H9 (cell line): ENCODE measurements at regions not wholly inside any gene's neighbourhood (a gene's known extent, or its start where the extent isn't known, plus 50 kb on each side); places are given as distances from the start of the nearest gene placed in this dataset.

ENCODE experiments used
- DNase-seq: peaks from one replicate; pipeline ENCODE4 v3.0.0-alpha.2; 2017
- H2AFZ ChIP-seq: one replicate; pipeline ENCODE4 v1.6.1; 2013; ENCODE audit warnings: mild to moderate bottlenecking, low read length, control low read depth, moderate library complexity
- H2AK5ac ChIP-seq: 2 replicates; pipeline ENCODE4 v1.6.1; 2013; ENCODE audit warnings: low read length, control low read depth, mixed read lengths; ENCODE audit not compliant: insufficient read length
- H2BK120ac ChIP-seq: one replicate; pipeline ENCODE4 v1.6.1; 2013; ENCODE audit warnings: low read depth, mild to moderate bottlenecking, low read length, control low read depth, inconsistent platforms; ENCODE audit not compliant: poor library complexity, severe bottlenecking
- H2BK12ac ChIP-seq: 2 replicates; pipeline ENCODE4 v1.6.1; 2013; ENCODE audit warnings: low read length, control low read depth, mixed read lengths, low read depth; ENCODE audit not compliant: insufficient read length
- H2BK15ac ChIP-seq: 2 replicates; pipeline ENCODE4 v1.6.1; 2013; ENCODE audit warnings: low read depth, low read length, control low read depth
- H2BK20ac ChIP-seq: one replicate; pipeline ENCODE4 v1.6.1; 2013; ENCODE audit warnings: low read depth, mild to moderate bottlenecking, low read length, control low read depth, inconsistent platforms; ENCODE audit not compliant: poor library complexity, severe bottlenecking
- H2BK5ac ChIP-seq: 2 replicates; pipeline ENCODE4 v1.6.1; 2013; ENCODE audit warnings: low read length, control low read depth, mixed read lengths; ENCODE audit not compliant: insufficient read length
- H3K14ac ChIP-seq: 2 replicates; pipeline ENCODE4 v1.6.1; 2013; ENCODE audit warnings: low read length, control low read depth; ENCODE audit not compliant: insufficient read depth
- H3K18ac ChIP-seq: 2 replicates; pipeline ENCODE4 v1.6.1; 2013; ENCODE audit warnings: low read depth, mild to moderate bottlenecking, mixed read lengths, low read length, control low read depth; ENCODE audit not compliant: insufficient read length
- H3K23ac ChIP-seq: 2 replicates; pipeline ENCODE4 v1.6.1; 2013; ENCODE audit warnings: low read length, control low read depth, mixed read lengths, low read depth; ENCODE audit not compliant: insufficient read length
- H3K23me2 ChIP-seq: 2 replicates; pipeline ENCODE4 v1.6.1; 2013; ENCODE audit warnings: low read depth, mild to moderate bottlenecking, mixed read lengths, low read length, control low read depth; ENCODE audit not compliant: insufficient read length, poor library complexity, severe bottlenecking
- H3K27ac ChIP-seq: 2 replicates; pipeline ENCODE4 v1.5.1; 2013; ENCODE audit warnings: low read length, control low read depth, mixed read lengths, low read depth; ENCODE audit not compliant: insufficient read length
- H3K27me3 ChIP-seq: 2 replicates; pipeline ENCODE4 v1.6.1; 2013; ENCODE audit warnings: low read length, control low read depth, inconsistent platforms; ENCODE audit not compliant: insufficient read depth
- H3K4ac ChIP-seq: 2 replicates; pipeline ENCODE4 v1.6.1; 2013; ENCODE audit warnings: low read depth, mild to moderate bottlenecking, control low read depth, inconsistent platforms, low read length, moderate library complexity
- H3K4me1 ChIP-seq: 2 replicates; pipeline ENCODE4 v1.6.1; 2013; ENCODE audit warnings: low read length, control low read depth, inconsistent platforms; ENCODE audit not compliant: insufficient read depth
- H3K4me2 ChIP-seq: 2 replicates; pipeline ENCODE4 v1.6.1; 2013; ENCODE audit warnings: low read length, control low read depth, mixed read lengths; ENCODE audit not compliant: insufficient read length, insufficient read depth
- H3K56ac ChIP-seq: 2 replicates; pipeline ENCODE4 v1.6.1; 2013; ENCODE audit warnings: low read depth, mild to moderate bottlenecking, mixed read lengths, low read length, control low read depth; ENCODE audit not compliant: insufficient read length
- H3K79me1 ChIP-seq: 2 replicates; pipeline ENCODE4 v1.6.1; 2013; ENCODE audit warnings: low read depth, mild to moderate bottlenecking, moderate library complexity, low read length, control low read depth, inconsistent platforms; ENCODE audit not compliant: insufficient read depth, poor library complexity, severe bottlenecking
- H3K79me2 ChIP-seq: 2 replicates; pipeline ENCODE4 v1.6.1; 2013; ENCODE audit warnings: low read length, control low read depth, inconsistent platforms; ENCODE audit not compliant: insufficient read depth
- H3K9ac ChIP-seq: 2 replicates; pipeline ENCODE4 v1.6.1; 2013; ENCODE audit warnings: low read length, control low read depth, mixed read lengths; ENCODE audit not compliant: insufficient read length; ENCODE audit errors: extremely low read depth
- H3K9me3 ChIP-seq: one replicate; pipeline ENCODE4 v1.6.1; 2013; ENCODE audit warnings: low read depth, low read length, inconsistent platforms; ENCODE audit not compliant: control insufficient read depth
- H3T11ph ChIP-seq: one replicate; pipeline ENCODE4 v1.6.1; 2013; ENCODE audit warnings: mild to moderate bottlenecking, low read length, control low read depth, inconsistent platforms
- H4K20me1 ChIP-seq: one replicate; pipeline ENCODE4 v1.6.1; 2013; ENCODE audit not compliant: control insufficient read depth, insufficient read length, insufficient read depth
- H4K5ac ChIP-seq: 2 replicates; pipeline ENCODE4 v1.6.1; 2013; ENCODE audit warnings: low read depth, mild to moderate bottlenecking, mixed read lengths, low read length, control low read depth; ENCODE audit not compliant: insufficient read length
- H4K8ac ChIP-seq: replicated peaks from 2 replicates; pipeline ENCODE4 v1.6.1; 2013; ENCODE audit warnings: low read length, control low read depth, mixed read lengths, low read depth; ENCODE audit not compliant: insufficient read length
- H4K91ac ChIP-seq: 2 replicates; pipeline ENCODE4 v1.6.1; 2013; ENCODE audit warnings: low read depth, mild to moderate bottlenecking, moderate library complexity, mixed read lengths, low read length, control low read depth; ENCODE audit not compliant: insufficient read length
- H3K27ac Mint-ChIP-seq, 3 experiments: 2 replicates in 2 of 3; 3 replicates in 1 of 3; pipeline ENCODE4 v1.8.0; 2020 to 2021; ENCODE audit warnings: mixed read lengths in 3 of 3, mild to moderate bottlenecking in 1 of 3, moderate library complexity in 1 of 3
- H3K27me3 Mint-ChIP-seq: 2 replicates; pipeline ENCODE4 v1.8.0; 2021; ENCODE audit warnings: low read depth, mild to moderate bottlenecking, moderate library complexity, mixed read lengths
- H3K36me3 Mint-ChIP-seq, 3 experiments: 2 replicates in 2 of 3; 3 replicates in 1 of 3; pipeline ENCODE4 v1.8.0; 2020 to 2021; ENCODE audit warnings: low read depth in 3 of 3, mixed read lengths in 3 of 3; ENCODE audit not compliant: insufficient read depth in 1 of 3
- H3K4me1 Mint-ChIP-seq, 2 experiments: 2 replicates each; pipeline ENCODE4 v1.8.0; 2020; ENCODE audit warnings: mixed read lengths in 2 of 2
- H3K4me3 Mint-ChIP-seq, 2 experiments: 2 replicates in 1 of 2; 3 replicates in 1 of 2; pipeline ENCODE4 v1.8.0; 2020 to 2021; ENCODE audit warnings: mild to moderate bottlenecking in 2 of 2, mixed read lengths in 2 of 2, moderate library complexity in 1 of 2
- H3K9me3 Mint-ChIP-seq, 2 experiments: 2 replicates in 1 of 2; 3 replicates in 1 of 2; pipeline ENCODE4 v1.8.0; 2020; ENCODE audit warnings: mild to moderate bottlenecking in 2 of 2, mixed read lengths in 2 of 2, moderate library complexity in 1 of 2
- WGBS: extraction: QIAGEN DNeasy Blood & Tissue Kit; methylation state at CpG from one replicate; pipeline ENCODE4 v1.1.7; 2013; ENCODE audit warnings: missing lambda C conversion rate, low lambda C conversion rate, mixed read lengths; ENCODE audit not compliant: insufficient read length; ENCODE audit errors: extremely low coverage; 5-methylcytosine and 5-hydroxymethylcytosine counted together
- TF ChIP-seq, protein P1 (sequence below): fragments of 200-600 bp; sonication (generic); conservative IDR thresholded peaks from 3 replicates; pipeline ENCODE4 v1.8.0; 2021; ENCODE audit warnings: antibody characterized with exemption, mild to moderate bottlenecking

DNA sequence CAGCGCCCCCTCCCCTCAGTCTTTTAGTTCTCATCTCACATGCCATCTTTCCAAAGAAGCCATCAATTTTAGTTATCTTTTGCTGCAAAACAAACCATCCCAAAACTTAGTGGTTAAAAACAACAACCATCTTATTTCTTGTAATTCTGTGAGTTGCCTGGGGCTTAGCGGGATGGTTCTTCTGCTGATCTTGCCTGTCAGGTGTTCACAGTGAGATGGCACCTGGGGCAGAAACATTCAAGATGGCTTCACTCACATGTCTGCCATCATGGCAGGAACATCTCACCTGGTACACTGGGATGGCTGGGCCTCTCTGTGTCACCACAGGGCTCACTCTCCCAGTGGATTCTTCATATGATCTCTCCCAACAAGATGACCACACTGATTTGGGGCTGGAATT is 67.6 kb upstream of the KCNK12 start:
- no peak overlapping the region for H3K56ac ChIP-seq
- DNase-seq, result peak; percentile 8
- H3K9me3 ChIP-seq, result no peaks in the 10 kb centered on the region
- no peak overlapping the region for H2BK5ac ChIP-seq
- no peak overlapping the region for H3K14ac ChIP-seq
- H3K18ac ChIP-seq, result no peak overlapping the region
- no peak overlapping the region for H3K27ac ChIP-seq
- H3K79me2 ChIP-seq, result no peaks in the 10 kb centered on the region
- no peak overlapping the region for H2AK5ac ChIP-seq
- no peak overlapping the region for H2BK15ac ChIP-seq
- H3T11ph ChIP-seq, result no peak overlapping the region
- no peak overlapping the region for H2BK20ac ChIP-seq
- H3K4me3 Mint-ChIP-seq, result no peak overlapping the region
- H3K4me1 Mint-ChIP-seq, result peaks cover 48 to 49% of the 10 kb centered on the region in 2 experiments
- H4K5ac ChIP-seq, result no peak overlapping the region
- no peaks in the 10 kb centered on the region for H3K79me1 ChIP-seq
- no peak overlapping the region for H4K8ac ChIP-seq
- TF ChIP-seq, protein P1, sequence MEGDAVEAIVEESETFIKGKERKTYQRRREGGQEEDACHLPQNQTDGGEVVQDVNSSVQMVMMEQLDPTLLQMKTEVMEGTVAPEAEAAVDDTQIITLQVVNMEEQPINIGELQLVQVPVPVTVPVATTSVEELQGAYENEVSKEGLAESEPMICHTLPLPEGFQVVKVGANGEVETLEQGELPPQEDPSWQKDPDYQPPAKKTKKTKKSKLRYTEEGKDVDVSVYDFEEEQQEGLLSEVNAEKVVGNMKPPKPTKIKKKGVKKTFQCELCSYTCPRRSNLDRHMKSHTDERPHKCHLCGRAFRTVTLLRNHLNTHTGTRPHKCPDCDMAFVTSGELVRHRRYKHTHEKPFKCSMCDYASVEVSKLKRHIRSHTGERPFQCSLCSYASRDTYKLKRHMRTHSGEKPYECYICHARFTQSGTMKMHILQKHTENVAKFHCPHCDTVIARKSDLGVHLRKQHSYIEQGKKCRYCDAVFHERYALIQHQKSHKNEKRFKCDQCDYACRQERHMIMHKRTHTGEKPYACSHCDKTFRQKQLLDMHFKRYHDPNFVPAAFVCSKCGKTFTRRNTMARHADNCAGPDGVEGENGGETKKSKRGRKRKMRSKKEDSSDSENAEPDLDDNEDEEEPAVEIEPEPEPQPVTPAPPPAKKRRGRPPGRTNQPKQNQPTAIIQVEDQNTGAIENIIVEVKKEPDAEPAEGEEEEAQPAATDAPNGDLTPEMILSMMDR, result no peak
- H3K4ac ChIP-seq, result no peak overlapping the region
- no peak overlapping the region for H2BK120ac ChIP-seq
- H4K91ac ChIP-seq, result no peak overlapping the region
- H3K23me2 ChIP-seq, result no peaks in the 10 kb centered on the region
- H4K20me1 ChIP-seq, result no peaks in the 10 kb centered on the region
- WGBS, result no CpG with 5 or more reads among the region's 2 CpGs
- H3K27me3 ChIP-seq, result no peaks in the 10 kb centered on the region
- H3K36me3 Mint-ChIP-seq, result peaks cover 3 to 8% (median 6%) of the 10 kb centered on the region in 3 experiments; a peak in 5 of 7 replicates
- H3K9me3 Mint-ChIP-seq, result peaks cover 6 to 7% of the 10 kb centered on the region in 2 experiments; a peak in 4 of 5 replicates
- no peak overlapping the region for H3K4me2 ChIP-seq
- H2BK12ac ChIP-seq, result no peak overlapping the region
- no peak overlapping the region for H3K23ac ChIP-seq
- H3K27me3 Mint-ChIP-seq, result no peaks in the 10 kb centered on the region
- H2AFZ ChIP-seq, result no peak overlapping the region
- no peak overlapping the region for H3K27ac Mint-ChIP-seq
- no peak overlapping the region for H3K9ac ChIP-seq
- peaks cover 11% of the 10 kb centered on the region; the same call in 1 of the 2 replicates for H3K4me1 ChIP-seq
